Activated CD8-positive, alpha-beta memory T cell treated with anti-CD3 and anti-CD28 coated beads, Interleukin-2, amount 50 U/mL, for 24 hours (primary cell): ENCODE measurements at regions not wholly inside any gene's neighbourhood (a gene's known extent, or its start where the extent isn't known, plus 50 kb on each side); places are given as distances from the start of the nearest gene placed in this dataset.
"Not testable (repeated sequence)": the region's sequence is repeated elsewhere in the genome, so short reads cannot be mapped to it uniquely, and the experiment has no call there.

Experiments
- DNase-seq: peaks from one replicate; pipeline ENCODE4 v3.0.0-alpha.2; 2020; ENCODE audit errors: extremely low read depth

DNA sequence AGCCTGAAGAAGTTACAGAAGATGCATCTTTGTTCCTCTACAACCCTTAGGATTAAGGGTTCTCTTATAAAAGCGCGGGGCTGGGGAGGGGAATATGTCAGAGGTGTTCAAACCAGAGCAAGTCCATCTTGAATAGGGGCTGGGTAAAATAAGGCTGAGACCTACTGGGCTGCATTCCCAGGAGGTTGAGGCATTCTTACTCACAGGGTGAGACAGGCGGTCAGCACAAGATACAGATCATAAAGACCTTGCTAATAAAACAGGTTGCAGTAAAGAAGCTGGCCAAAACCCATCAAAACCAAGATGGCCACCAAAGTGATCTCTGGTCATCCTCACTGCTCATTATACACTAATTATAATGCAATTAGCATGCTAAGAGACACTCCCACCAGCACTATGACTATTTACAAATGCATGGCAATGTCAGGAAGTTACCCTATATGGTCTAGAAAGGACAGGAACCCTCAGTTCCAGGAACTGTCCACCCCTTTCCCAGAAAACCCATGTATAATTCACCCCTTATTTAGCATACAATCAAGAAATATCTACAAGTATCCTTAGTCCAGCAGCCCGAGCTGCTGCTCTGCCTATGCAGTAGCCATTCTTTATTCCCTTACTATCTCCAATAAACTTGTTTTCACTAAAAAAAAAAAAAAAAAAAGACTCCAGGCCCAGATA lies 108.1 kb upstream of the FOXN3 start:
- no peak for DNase-seq

DNA sequence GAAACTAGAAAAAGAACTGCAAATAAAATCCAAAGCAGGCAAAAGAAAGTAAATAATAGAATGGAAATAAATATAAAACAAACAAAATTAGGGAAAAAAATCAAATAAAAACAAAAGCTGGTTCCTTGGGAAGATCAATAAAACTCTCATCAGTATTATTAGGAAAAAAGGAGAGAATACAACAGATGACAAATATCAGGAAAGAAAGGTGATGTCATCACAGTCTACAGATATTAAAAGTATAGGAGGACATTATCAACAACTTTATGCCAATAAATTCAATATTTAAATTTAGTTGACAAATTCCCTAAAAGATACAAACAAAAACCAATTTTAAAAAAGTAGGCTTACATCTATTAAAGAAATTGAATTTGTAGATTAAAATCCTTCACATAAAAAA lies 107.4 kb upstream of the FOXN3 start:
- no peak for DNase-seq

DNA sequence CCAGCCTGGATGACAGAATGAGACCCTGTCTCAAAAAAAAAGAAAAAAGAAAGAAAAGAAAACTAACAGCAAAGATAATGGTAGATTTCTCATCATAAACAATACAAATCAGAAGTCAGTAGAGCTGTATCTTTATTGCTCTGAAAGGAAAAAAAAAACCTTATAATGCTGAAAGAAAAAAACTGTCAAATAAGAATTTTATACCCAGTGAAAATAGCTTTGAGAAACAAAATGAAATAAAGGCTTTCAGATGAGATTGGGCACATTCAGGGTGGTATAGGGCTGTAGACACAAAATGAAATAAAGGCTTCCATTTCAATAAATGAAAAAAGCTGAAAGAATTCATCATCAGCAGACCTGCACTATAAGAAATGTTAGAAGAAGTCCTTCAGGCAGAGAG lies 105.0 kb upstream of the FOXN3 start:
- DNase-seq: no peak

DNA sequence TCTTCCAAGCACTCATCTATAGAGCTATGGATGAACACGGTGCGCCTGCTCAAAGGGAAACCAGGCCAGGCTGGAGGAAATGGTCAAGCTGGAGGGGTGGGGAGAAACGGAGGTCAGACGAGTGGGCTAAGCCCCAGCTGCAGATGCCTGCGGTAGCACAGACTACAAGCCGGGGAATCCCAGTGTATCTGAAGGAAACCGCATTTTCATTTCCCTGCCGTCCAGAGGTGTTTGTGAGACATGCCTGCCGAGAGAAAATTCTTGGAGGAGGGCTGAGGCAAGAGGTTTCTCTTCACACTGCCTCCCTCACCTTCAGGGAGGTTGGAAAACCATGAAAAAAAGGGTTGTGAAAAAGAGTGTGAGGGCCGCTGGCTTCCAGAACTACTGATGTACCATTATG lies 102.0 kb upstream of the FOXN3 start:
- no peak for DNase-seq

DNA sequence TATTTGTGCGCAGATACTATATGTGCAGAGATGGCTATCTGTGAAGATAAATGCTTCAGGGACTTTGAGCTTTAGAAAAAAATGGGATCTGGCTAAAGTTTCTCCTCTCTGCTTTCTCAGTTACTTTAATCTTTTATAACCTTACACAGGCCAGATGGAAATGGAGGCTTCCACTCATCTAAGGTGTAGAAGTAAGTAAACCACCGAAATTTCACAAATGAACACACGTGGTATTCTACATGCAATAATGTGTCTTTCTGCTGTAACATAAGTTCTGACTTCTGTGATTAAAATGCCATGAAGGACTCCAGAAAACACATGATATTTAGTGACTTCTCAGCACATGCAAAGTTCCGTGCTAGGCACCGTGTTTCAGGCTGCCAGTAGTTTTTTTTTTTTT lies 99.1 kb upstream of the FOXN3 start:
- DNase-seq: no peak

DNA sequence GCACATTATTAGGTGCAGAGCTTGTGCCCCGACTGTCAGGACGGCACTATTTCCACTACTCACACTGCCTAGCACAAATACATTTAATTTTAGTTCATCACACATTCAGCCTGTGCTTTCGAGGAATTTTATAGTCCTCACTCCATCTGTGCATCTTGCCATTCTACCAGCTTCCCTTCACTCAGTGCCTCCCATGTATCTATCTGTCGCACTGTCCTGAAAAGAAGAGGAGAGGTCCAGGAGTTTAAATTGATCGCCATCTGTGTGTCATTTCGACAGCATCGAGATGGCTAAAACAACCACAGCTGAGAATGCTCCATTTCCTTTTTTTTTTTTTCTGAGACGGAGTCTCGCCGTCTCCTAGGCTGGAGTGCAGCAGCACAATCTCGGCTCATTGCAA lies 97.6 kb upstream of the FOXN3 start:
- no peak for DNase-seq

DNA sequence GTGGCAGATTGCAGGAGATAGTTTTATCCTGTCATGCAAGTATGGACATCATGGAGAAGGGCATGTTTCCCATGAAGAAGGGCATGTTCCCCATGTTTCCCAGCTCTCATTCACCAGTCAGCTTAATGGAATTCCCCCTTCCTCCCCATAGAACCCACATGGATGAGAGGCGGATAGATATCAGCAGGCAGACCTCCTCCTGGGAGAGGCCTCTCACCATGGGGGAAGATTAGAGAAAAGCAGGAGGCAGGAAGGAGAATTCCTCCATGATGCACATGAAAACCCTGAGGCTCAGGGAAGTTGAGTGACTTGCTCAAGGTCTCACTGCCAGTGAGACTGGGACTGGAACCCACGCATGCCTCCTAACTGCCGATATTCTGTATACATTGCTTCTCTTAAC lies 92.9 kb upstream of the FOXN3 start:
- DNase-seq: no peak

DNA sequence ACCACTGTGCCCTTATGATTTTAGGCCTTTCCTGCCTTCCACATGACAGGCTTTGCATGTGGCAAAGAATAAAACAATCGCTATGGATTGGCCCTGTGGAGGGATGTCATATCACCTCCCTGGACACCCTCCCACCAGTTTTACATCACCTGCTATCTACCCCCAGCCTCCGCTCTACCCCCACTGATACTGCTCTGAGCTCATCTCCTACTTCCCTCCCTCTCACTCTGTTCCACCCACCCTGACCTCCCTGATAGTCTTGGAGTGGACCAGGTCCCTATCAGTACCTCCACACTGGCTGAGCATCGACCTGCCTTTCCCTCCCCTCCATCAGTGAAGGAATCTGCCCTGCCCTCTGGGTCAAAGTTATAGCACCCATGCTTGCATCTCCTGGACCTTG lies 91.8 kb upstream of the FOXN3 start:
- no peak for DNase-seq

DNA sequence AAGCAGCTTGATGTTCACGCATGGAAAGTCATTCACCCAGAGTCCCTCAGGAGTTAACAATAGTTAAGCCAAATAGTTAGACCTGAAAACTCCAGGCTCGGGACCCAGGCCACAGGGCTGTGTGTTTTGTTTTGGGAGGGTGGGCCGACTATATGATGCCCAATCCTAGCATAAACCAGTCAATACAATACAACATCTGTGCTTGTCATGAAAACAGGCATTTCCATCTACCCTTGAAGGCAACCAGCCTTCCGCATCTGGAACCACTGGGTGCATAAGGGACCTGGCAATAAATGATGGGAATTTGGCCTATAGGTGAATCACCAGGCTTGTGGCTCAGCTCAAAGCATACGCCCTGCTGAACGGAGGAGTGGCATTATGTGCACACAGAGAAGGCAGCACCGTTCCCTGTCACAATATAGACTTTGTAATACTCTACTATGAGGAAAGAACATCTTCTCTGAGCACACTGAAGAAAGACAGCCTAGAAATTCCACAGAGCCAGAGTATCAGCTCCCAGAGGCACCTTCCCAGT lies 91.0 kb upstream of the FOXN3 start:
- DNase-seq: no peak

DNA sequence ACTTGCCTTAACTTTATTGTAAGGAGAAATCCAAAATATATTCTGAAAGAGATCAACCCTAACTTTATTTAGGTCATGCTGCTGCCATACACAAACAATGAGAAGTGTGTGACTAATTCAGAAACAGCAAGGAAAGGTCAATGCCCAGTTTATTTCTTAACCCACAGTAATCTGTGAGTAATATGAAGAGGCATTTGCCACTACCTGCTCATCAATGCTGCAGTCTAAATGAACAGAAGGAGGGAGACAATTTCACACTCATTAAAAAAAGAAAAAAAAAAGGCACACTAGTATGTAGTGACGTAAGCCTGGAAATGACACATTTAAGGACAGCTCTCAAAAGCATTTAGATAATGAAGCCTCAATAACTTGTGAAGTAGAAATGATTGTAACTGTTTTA lies 90.5 kb upstream of the FOXN3 start:
- no peak for DNase-seq

DNA sequence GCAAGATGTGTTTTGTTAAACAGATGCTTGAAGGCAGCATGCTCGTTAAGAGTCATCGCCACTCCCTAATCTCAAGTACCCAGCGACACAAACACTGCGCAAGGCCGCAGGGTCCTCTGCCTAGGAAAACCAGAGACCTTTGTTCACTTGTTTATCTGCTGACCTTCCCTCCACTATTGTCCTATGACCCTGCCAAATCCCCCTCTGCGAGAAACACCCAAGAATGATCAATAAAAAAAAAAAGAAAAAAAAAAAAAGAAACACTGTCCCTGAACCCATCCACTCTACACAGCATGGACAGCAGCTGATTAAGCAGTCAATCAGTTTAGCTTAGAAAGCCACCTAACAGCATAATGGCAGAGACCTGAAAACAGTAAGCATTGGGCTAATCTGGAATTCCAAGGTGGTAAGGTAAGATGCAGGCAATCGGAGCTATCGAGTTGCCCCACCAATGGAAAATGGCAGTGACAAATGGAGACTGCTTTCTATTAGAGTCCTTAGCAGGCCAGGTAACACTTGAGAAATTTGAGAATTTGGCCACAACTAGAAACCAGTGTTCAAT lies 89.9 kb upstream of the FOXN3 start:
- DNase-seq: not testable (repeated sequence)

DNA sequence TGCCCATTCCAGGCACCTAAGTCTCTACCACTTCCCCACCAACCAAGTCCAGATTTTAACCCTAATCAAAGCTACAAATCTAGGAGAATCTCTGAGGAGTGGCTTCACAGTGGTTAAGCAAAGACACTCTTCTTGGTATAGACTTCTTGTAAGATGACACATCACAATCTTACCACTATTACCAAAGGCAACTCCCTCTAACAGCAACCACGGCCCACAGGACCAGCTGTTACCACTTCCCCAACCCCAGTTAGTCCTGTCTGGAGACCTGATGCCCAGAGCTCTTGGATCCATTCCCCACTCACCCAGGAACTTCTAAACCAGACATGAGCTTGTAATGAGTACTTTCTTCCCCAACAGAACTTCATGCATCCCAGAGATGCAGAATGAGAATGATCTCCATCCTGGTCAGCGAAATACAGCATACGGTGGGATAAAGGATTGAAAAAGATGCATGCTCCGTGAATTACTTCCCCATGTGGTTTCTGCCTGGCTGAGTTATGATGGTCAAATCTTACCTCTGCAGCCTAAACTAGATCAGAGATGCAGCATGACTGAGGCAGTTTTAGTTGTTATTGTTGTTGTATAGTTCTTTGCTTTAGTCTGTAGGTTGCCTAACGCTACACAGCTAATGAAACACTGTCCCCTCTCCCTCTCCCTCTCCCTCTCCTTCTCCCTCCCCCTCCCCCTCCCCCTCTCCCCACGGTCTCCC lies 87.7 kb upstream of the FOXN3 start:
- DNase-seq: no peak

DNA sequence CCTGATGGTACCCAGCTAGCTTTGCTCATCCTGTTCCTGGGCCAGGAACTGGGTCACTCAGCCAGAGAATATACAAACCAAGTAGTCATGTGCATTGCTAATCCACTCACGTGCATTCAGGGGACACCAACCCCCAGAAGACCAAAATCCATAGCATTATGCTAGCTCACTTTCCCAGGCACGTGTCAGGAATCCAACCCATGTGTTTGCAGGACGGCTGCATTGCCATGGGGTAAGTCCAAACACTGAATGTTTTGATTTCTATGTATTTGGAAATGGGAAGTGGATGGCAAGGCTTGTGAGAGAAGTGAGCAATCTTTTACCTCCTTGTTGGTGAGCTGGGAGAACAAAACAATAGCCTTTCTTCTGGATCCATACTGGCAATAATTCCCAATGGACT lies 87.1 kb upstream of the FOXN3 start:
- no peak for DNase-seq

DNA sequence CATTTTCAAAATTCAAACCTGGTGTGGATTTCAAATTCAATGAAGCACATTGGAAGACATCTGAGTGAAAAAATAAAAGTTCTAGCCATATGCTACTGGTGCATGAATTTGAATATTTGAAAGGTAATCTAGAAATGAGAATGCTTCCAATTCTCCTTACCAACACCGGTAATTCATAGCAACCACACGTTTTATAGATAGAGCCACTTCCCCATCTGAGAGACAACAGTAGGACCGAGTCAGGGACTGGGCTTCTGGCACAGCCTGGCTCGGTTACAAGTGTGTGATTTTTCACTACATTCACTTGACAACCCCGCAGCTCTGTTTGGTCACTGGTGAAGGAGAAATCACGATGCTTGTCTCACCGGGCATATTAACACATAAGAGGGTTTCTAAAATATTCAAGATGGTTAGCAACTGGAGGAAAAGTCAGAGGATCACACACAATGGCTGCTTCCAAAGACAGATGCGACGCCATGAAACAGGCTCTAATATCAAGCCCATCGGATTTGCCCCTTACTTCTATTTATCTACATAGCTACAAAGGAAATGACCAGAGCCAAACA lies 86.5 kb upstream of the FOXN3 start:
- DNase-seq: no peak

DNA sequence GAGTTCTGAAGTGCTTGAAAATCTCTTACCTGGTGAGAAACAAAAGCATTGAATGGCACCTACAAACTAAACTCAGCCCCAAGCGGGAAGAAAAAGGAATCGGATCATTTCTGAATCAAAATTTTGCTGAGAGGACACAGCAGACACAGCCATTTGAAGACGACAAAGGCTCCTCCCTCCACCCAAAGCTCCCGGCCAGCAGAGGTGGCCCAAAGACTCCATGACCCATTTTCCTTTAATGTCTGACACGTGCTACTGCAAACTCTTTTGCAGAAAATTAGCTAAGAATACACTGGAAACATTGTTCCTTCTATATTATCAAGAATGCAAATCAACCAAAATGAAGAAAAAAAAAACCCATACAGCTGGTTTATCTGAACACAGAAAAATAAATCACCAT lies 85.9 kb upstream of the FOXN3 start:
- DNase-seq: no peak

DNA sequence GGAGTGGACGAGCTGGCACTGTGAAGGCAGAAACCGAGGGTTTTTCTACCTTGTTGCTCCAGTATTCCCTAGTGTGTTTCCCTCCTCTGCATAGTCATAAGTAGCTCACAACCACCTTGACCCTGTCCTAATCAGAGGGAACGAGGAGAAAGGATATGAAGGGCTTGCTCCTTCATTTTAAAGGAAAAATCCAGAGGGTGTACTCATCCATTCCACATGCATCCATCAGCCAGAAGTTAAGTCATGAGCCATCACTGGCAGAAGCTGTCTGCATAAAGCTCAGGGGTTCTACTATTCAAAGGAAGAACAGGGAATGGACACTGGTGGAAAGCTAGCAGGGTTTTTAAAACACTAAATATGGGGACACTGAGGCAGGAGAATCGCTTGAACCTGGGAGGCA lies 84.3 kb upstream of the FOXN3 start:
- DNase-seq: no peak

DNA sequence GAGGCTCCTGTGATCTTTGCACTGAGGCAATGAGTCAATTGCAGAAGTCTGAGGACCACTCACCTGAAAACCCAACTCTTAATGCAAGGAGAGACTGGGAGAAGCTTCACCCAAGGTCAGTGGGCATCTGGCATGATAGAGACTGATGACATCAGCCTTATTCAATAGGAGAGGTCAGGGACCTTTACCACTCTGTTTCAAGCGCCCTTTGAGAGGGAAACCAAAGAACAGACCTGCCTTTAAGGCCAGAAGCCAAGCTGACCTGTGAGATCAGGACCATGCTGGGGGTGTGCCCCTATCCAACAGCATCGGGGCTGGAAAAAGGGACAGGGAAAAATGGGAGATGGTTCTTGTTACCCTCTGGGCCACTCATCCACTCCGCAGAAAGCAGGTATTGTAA lies 83.3 kb upstream of the FOXN3 start:
- no peak for DNase-seq

DNA sequence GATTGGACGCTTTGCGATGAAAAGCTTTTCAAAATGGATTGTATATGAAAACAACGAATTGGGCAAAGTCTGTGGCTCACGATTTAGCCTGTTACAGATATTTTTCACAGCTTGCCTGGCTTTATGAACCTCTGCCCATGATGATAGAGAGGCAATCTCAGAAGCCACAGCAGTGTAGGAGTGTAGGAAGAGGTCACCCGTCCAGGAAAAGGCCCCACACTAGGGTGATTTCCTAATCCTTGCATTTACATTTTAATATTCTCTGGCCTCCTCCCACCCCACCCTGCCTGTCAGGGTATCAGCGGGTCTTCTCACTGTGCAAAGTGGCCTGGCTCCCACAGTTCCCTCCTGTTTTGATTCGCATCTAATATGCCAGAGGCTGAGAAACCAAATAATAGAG lies 81.8 kb upstream of the FOXN3 start:
- no peak for DNase-seq

DNA sequence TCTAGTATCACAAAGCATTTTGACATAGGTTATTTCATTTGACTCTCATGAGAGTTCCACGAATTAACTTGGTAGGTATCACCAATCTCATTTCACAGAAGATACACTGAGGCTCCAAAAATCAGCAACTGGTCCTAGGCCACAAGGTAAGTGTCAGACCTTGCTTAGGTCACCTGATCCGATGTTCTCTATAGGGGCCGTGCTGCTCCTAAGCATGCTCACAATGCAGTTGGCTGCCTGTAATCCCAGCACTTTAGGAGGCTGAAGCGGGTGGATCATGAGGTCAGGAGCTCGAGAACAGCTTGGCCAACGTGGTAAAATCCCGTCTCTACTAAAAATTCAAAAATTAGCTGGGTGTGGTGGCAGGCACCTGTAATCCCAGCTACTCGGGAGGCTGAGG lies 78.7 kb upstream of the FOXN3 start:
- DNase-seq: no peak

DNA sequence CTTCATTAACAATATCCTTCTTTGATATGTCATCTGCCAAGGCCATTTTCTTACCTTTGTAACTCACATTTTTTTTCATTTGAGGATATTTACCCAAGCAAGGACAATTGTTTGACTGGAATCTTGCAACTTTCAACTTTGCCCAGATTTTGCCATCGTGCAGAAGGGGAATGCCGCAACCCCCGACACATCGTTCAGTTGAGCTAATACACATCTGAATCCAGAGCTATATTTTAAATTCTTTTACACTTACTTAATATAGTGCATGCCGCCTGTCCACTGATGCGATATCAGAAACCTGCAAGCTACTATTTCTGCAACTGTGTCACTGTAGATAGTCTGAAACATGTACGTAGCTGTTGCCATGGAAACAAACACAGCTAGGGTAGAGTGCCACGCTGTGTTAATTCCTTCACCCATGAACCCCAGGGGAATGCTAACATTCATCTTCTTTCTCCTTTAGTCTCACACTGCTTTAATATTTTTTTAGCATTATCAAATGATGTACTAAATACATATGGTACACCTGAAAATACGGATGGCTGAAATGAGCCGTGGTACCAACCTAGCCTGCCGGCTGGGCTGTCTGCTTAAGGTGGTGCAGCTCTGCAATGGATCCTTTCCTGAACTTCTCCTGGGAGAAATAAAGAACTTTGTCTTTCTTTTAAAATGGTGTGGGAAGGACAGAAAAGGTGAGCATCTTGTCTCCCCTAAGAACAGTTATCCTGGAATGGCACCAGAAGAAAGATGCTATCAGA lies 77.0 kb upstream of the FOXN3 start:
- no peak for DNase-seq

DNA sequence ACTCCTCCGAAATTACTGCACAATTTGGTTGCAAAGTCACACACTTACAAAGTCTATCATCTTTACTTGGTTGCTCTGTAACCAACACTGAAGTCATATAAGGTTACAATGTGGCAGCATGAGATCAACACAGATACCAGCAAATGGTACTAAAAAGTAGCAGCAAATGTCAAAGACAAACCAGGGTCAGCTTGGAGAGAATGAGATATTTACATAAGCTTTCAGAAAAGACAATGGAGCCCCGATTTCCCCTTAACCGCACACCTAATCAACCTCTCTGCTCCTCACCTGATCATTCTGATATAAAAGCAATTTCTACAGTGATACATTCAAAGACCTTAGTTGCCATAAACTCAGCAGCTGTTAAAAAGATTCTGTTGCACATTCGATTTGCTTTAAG lies 76.4 kb upstream of the FOXN3 start:
- DNase-seq: no peak

DNA sequence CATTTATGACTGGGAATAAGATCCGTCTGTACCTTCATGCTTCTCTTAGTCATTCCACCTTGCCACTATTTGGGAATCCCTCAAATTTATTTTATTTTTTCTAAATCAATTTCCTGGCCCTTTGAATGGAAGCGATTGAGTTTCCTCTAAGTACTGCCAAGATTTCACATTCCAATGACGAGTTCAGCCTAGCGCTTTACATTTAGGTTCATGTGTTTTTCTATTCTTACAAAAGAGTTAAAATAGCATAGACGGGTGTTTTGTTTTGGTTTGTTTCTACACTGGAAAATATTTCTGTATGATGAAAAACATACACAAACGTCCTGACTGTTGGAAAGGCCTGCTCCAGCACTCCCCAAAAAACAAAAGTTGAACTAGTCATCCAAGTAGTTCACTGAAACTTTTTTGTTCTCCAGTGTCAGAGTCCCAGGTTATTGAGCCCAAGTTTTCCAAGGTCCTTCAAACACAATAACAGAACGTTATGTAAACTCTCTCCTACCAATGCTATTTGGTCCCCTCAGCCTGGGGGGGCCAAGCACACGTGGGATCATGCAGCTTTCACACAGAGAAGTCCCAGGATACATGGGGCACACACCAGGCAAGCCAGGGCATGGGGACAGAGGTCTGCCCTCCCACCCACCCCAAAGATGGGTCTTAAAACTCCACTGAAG lies 74.8 kb upstream of the FOXN3 start:
- no peak for DNase-seq
